ENCODE measurements at regions not wholly inside any gene's neighbourhood (a gene's known extent, or its start where the extent isn't known, plus 50 kb on each side); places are given as distances from the start of the nearest gene placed in this dataset.

- no peak for TF ChIP-seq POLR2AphosphoS5 (IDR thresholded peaks at IDR 0.05)
- no peak for TF ChIP-seq POLR2A (IDR thresholded peaks at IDR 0.05)
- no peak for TF ChIP-seq CTCF (IDR thresholded peaks at IDR 0.05)
- TF ChIP-seq EP300 (IDR thresholded peaks at IDR 0.05) = no peak
Measured at GRCh38 chr10:44217274-44217820, 167.6 kb downstream of the CXCL12 start.
